K562 (cell line): ENCODE measurements at regions not wholly inside any gene's neighbourhood (a gene's known extent, or its start where the extent isn't known, plus 50 kb on each side); places are given as distances from the start of the nearest gene placed in this dataset.

Source experiments
- ATF1 ChIP-seq, 2 experiments: fragments of 450-650 bp in 1 of 2; IDR thresholded peaks; 2 replicates each; pipeline ENCODE4 v1.6.1; 2016; ENCODE audit warnings: missing compliant biosample characterization in 1 of 2, missing genetic modification characterization in 1 of 2
- CREB1 ChIP-seq, 2 experiments: sonication (generic) in 1 of 2; formaldehyde crosslinking in 1 of 2; IDR thresholded peaks; 2 replicates each; pipeline versions ENCODE4 v1.6.1 to v1.8.0; 2012 to 2022; ENCODE audit warnings: inconsistent platforms in 1 of 2, mild to moderate bottlenecking in 1 of 2, missing genetic modification reagents in 1 of 2, moderate library complexity in 1 of 2
- CREM ChIP-seq: IDR thresholded peaks from 2 replicates; pipeline ENCODE4 v1.6.1; 2014; ENCODE audit warnings: antibody characterized with exemption, low read depth
- EP400 ChIP-seq: fragments of 450-650 bp; IDR thresholded peaks from 2 replicates; pipeline ENCODE4 v1.6.1; 2017; ENCODE audit warnings: antibody characterized with exemption, mild to moderate bottlenecking, moderate library complexity
- GATA2 ChIP-seq: sonication (generic); formaldehyde crosslinking; IDR thresholded peaks from 2 replicates; pipeline ENCODE4 v1.4.0; 2020; ENCODE audit warnings: mild to moderate bottlenecking, missing genetic modification reagents
- HNRNPL ChIP-seq: fragments of 200-400 bp; formaldehyde crosslinking; IDR thresholded peaks from 2 replicates; pipeline ENCODE4 v1.6.1; 2017; ENCODE audit warnings: low read depth, mild to moderate bottlenecking, low read length
- MYC ChIP-seq, 2 experiments: fragments of 250-450 bp in 1 of 2; sonication (Bioruptor Pico) in 1 of 2; IDR thresholded peaks; 2 replicates each; pipeline versions ENCODE4 v1.5.1 to v1.6.1; 2012 to 2021; ENCODE audit warnings: low read depth in 2 of 2, borderline replicate concordance in 1 of 2, improper control_type of control experiment in 1 of 2, low read length in 1 of 2, mild to moderate bottlenecking in 1 of 2, moderate library complexity in 1 of 2
- PHF8 ChIP-seq: fragments of 200-600 bp; sonication (generic); IDR thresholded peaks from 2 replicates; pipeline ENCODE4 v1.6.1; 2012; ENCODE audit warnings: mixed run types, mild to moderate bottlenecking, inconsistent platforms, low read length, moderate library complexity, borderline replicate concordance
- RBM25 ChIP-seq: fragments of 200-400 bp; formaldehyde crosslinking; IDR thresholded peaks from 2 replicates; pipeline ENCODE4 v1.6.1; 2018; ENCODE audit warnings: low read length, low read depth, moderate library complexity; ENCODE audit not compliant: severe bottlenecking
- SAP30 ChIP-seq: fragments of 200-600 bp; sonication (generic); IDR thresholded peaks from 2 replicates; pipeline ENCODE4 v1.6.1; 2012; ENCODE audit warnings: borderline replicate concordance, low read depth, mild to moderate bottlenecking, moderate library complexity, low read length, control low read depth, inconsistent platforms; ENCODE audit not compliant: insufficient read depth, poor library complexity, severe bottlenecking
- TARDBP ChIP-seq: fragments of 450-650 bp; IDR thresholded peaks from 2 replicates; pipeline ENCODE4 v1.6.1; 2016
- TF ChIP-seq, protein P1 (sequence below), 2 experiments: fragments of 450-650 bp; conservative IDR thresholded peaks; 2 replicates each; pipeline ENCODE4 v1.6.1; 2017; ENCODE audit warnings: mild to moderate bottlenecking in 2 of 2, moderate library complexity in 2 of 2
- TF ChIP-seq, protein P2 (sequence below): sonication (generic); formaldehyde crosslinking; IDR thresholded peaks from 2 replicates; pipeline ENCODE4 v1.9.0; 2022; ENCODE audit warnings: mild to moderate bottlenecking, missing genetic modification reagents
- TF ChIP-seq, protein P3 (sequence below), 2 experiments: fragments of 450-650 bp; IDR thresholded peaks; 2 replicates each; pipeline ENCODE4 v1.6.1; 2018; ENCODE audit warnings: mild to moderate bottlenecking in 2 of 2, low read depth in 1 of 2; ENCODE audit not compliant: partially characterized antibody in 2 of 2
- TF ChIP-seq, protein P4 (sequence below): sonication (generic); formaldehyde crosslinking; IDR thresholded peaks from 2 replicates; pipeline ENCODE4 v1.8.0; 2022; ENCODE audit warnings: mild to moderate bottlenecking, missing genetic modification reagents

DNA sequence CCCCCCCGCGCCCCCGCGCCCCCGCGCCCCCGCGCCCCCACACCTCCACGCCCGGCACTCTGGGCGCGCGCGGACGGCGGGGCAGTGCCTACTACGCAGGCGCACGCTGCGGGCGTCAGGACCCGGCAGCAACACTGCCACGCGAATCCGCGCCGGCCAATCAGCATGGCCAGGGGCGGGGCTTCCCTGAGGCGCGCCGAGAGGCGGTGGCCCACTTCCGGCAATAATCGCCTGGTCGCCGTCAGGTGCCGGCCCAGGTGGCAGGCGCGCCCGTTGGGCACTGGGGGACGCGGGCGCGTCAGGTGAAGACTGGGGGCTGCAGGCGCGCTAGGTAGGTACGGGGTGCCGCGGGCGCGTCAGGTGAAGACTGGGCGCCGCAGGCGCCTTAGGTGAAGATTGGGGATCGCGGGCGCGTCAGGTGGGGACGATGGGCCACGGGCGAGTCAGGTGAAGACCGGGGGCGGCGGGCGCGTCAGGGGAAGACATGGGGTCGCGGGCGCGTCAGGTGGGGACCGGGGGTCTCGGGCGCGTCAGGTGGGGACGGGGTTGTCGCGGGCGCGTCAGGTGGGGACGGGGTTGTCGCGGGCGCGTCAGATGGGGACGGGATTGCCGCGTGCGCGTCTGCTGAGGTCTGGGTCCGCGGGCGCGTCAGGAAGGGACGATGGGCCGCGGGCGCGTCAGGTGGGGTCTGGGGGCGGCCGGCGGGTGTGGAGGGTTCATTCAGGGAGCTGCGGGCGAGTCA lies 219.1 kb downstream of the RTP5 start (continued):
- peak; percentile 53; the same call in 1 of the 2 replicates for TF ChIP-seq MYC (IDR thresholded peaks at IDR 0.05; ENCODE audit: low read depth, low read length)
- TF ChIP-seq MYC (CRISPR knock-in tag; IDR thresholded peaks at IDR 0.05; ENCODE audit: borderline replicate concordance, low read depth), result no peak
- TF ChIP-seq PHF8, result peak; percentile 61; the same call in 1 of the 2 replicates
- peak; percentile 78 for TF ChIP-seq SAP30
- TF ChIP-seq, protein P1, sequence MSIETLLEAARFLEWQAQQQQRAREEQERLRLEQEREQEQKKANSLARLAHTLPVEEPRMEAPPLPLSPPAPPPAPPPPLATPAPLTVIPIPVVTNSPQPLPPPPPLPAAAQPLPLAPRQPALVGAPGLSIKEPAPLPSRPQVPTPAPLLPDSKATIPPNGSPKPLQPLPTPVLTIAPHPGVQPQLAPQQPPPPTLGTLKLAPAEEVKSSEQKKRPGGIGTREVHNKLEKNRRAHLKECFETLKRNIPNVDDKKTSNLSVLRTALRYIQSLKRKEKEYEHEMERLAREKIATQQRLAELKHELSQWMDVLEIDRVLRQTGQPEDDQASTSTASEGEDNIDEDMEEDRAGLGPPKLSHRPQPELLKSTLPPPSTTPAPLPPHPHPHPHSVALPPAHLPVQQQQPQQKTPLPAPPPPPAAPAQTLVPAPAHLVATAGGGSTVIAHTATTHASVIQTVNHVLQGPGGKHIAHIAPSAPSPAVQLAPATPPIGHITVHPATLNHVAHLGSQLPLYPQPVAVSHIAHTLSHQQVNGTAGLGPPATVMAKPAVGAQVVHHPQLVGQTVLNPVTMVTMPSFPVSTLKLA (conservative IDR thresholded peaks at IDR 0.05), result peak; percentile 88 to 95
- TF ChIP-seq, protein P2, sequence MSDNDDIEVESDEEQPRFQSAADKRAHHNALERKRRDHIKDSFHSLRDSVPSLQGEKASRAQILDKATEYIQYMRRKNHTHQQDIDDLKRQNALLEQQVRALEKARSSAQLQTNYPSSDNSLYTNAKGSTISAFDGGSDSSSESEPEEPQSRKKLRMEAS (CRISPR knock-in tag), result peak; percentile 77
- TF ChIP-seq HNRNPL, result peak; percentile 64; the same call in 1 of the 2 replicates
- peak; percentile 39; the same call in 1 of the 2 replicates for TF ChIP-seq EP400
- no peak for TF ChIP-seq GATA2
- TF ChIP-seq, protein P3, sequence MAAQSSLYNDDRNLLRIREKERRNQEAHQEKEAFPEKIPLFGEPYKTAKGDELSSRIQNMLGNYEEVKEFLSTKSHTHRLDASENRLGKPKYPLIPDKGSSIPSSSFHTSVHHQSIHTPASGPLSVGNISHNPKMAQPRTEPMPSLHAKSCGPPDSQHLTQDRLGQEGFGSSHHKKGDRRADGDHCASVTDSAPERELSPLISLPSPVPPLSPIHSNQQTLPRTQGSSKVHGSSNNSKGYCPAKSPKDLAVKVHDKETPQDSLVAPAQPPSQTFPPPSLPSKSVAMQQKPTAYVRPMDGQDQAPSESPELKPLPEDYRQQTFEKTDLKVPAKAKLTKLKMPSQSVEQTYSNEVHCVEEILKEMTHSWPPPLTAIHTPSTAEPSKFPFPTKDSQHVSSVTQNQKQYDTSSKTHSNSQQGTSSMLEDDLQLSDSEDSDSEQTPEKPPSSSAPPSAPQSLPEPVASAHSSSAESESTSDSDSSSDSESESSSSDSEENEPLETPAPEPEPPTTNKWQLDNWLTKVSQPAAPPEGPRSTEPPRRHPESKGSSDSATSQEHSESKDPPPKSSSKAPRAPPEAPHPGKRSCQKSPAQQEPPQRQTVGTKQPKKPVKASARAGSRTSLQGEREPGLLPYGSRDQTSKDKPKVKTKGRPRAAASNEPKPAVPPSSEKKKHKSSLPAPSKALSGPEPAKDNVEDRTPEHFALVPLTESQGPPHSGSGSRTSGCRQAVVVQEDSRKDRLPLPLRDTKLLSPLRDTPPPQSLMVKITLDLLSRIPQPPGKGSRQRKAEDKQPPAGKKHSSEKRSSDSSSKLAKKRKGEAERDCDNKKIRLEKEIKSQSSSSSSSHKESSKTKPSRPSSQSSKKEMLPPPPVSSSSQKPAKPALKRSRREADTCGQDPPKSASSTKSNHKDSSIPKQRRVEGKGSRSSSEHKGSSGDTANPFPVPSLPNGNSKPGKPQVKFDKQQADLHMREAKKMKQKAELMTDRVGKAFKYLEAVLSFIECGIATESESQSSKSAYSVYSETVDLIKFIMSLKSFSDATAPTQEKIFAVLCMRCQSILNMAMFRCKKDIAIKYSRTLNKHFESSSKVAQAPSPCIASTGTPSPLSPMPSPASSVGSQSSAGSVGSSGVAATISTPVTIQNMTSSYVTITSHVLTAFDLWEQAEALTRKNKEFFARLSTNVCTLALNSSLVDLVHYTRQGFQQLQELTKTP (IDR thresholded peaks at IDR 0.05; ENCODE audit: low read depth in 1 of 2, partially characterized antibody in 2 of 2), result no peak
- no peak for TF ChIP-seq TARDBP
- peak; percentile 85 for TF ChIP-seq RBM25
- TF ChIP-seq CREM, result peak; percentile 66
- TF ChIP-seq, protein P4, sequence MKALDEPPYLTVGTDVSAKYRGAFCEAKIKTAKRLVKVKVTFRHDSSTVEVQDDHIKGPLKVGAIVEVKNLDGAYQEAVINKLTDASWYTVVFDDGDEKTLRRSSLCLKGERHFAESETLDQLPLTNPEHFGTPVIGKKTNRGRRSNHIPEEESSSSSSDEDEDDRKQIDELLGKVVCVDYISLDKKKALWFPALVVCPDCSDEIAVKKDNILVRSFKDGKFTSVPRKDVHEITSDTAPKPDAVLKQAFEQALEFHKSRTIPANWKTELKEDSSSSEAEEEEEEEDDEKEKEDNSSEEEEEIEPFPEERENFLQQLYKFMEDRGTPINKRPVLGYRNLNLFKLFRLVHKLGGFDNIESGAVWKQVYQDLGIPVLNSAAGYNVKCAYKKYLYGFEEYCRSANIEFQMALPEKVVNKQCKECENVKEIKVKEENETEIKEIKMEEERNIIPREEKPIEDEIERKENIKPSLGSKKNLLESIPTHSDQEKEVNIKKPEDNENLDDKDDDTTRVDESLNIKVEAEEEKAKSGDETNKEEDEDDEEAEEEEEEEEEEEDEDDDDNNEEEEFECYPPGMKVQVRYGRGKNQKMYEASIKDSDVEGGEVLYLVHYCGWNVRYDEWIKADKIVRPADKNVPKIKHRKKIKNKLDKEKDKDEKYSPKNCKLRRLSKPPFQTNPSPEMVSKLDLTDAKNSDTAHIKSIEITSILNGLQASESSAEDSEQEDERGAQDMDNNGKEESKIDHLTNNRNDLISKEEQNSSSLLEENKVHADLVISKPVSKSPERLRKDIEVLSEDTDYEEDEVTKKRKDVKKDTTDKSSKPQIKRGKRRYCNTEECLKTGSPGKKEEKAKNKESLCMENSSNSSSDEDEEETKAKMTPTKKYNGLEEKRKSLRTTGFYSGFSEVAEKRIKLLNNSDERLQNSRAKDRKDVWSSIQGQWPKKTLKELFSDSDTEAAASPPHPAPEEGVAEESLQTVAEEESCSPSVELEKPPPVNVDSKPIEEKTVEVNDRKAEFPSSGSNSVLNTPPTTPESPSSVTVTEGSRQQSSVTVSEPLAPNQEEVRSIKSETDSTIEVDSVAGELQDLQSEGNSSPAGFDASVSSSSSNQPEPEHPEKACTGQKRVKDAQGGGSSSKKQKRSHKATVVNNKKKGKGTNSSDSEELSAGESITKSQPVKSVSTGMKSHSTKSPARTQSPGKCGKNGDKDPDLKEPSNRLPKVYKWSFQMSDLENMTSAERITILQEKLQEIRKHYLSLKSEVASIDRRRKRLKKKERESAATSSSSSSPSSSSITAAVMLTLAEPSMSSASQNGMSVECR, result peak; percentile 30; the same call in 1 of the 2 replicates
- peak; percentile 65; the same call in 1 of the 2 replicates for TF ChIP-seq CREB1 (IDR thresholded peaks at IDR 0.05)
- peak; percentile 60; the same call in 1 of the 2 replicates for TF ChIP-seq CREB1 (CRISPR knock-in tag; IDR thresholded peaks at IDR 0.05)
- no peak for TF ChIP-seq ATF1 (CRISPR knock-in tag; IDR thresholded peaks at IDR 0.05)
- TF ChIP-seq ATF1 (tag; IDR thresholded peaks at IDR 0.05), result peak; percentile 28; the same call in 1 of the 2 replicates
